LoVo (cell line): ENCODE measurements at regions not wholly inside any gene's neighbourhood (a gene's known extent, or its start where the extent isn't known, plus 50 kb on each side); places are given as distances from the start of the nearest gene placed in this dataset.
"Not testable (repeated sequence)": the region's sequence is repeated elsewhere in the genome, so short reads cannot be mapped to it uniquely, and the experiment has no call there.

ENCODE experiments used
- DNase-seq: peaks from one replicate; pipeline ENCODE4 v3.0.0-alpha.2; 2016; ENCODE audit warnings: low spot score

DNA sequence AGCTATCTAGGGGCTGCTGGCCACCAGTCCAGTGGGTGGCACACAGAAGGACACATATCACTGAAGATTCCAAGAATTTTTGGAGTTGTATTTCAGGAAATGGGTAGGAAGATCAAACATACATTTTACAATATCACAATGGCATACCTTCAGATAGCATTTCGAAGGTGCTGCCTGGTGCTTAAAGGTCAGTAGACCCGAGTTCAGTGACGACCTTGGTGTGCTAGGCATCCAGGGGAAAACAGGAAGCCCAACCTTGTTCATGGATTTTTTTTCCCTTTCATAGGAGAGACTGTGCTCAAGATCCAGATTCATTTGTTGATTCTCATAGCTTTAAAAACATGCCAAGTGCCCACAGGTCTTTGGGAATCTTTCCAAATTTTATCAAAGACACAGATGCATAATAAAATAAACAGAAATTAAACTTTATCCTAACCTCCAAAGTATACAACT lies 51.0 kb upstream of the RCBTB2 start:
- no peak for DNase-seq

GRCh38 chr13:48585456-48585840 lies 52.6 kb upstream of the RCBTB2 start:
- peak; percentile 70 for DNase-seq

DNA sequence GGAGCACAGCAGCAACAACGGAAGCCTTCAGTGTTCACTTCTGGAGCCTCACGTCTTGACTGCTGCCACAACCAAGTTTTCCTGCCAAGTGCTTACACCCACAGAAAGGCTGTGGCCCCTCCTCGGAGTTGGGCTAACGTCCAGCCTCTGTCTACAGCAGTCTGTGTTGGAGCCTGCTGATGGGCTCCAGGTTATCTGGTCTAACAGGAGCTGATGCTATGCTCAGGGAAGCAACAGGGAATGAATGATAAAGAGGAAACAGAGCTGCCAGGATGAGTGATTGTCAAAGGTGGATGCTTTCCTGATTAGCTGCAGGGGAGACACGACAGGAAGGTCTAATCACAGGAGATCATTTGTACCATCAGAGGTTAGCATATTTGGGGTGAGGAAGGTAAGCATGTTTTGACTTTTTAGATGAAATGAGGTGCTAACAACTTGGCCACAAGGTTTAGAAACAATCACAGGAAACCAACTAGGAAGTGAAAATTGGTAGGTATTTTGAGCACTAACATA lies 53.8 kb upstream of the RCBTB2 start:
- no peak for DNase-seq

DNA sequence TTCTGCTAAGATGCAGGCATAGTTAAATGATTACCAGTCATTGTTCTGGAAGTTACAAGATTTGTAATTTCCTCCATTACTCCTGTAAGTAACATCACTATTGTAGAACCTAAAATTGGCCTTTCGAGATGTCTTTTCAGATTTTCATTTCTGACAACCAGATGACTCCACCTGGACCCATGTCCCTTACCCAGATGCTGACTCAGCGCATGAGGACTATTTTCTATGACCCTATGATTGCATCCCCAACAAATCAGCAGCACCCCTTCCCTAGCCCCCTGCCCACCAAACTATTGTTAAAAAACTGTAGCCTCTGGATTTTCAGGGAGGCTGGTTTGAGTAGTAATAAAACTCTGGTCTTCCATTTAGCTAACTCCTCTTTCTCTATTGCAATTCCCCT lies 55.2 kb upstream of the RCBTB2 start:
- DNase-seq: no peak

DNA sequence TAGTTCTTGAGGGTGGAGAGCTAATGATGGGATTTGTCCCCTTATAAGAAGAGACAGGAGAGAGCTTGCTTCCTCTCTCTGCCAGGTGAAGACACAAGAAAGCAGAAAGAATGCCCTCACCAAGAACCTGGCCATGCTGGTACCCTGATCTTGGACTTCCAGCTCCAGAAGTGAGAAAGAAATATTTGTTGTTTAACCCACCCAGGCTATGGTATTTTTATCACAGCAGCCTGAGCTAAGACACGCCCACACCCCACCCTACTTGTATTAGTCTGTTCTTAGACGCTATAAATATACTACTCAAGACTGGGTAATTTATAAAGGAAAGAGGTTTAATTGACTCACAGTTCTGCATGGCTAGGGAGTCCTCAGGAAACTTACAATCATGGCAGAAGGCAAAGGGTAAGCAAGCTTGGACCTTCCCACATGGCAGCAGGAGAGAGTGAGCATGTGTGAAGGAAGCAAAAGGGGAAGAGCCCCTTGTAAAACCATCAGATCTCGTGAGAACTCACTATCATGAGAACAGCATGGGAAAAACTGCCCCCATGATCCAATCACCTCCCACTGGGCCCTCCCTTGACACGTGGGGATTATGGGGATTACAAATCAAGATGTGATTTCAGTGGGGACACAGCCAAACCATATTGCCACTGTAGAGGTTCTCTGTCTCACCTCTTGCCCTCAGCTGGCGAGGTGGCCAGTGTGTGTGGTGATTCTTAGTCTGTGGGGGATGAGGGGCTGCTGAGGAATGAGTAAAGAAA lies 57.4 kb upstream of the RCBTB2 start:
- DNase-seq: no peak

DNA sequence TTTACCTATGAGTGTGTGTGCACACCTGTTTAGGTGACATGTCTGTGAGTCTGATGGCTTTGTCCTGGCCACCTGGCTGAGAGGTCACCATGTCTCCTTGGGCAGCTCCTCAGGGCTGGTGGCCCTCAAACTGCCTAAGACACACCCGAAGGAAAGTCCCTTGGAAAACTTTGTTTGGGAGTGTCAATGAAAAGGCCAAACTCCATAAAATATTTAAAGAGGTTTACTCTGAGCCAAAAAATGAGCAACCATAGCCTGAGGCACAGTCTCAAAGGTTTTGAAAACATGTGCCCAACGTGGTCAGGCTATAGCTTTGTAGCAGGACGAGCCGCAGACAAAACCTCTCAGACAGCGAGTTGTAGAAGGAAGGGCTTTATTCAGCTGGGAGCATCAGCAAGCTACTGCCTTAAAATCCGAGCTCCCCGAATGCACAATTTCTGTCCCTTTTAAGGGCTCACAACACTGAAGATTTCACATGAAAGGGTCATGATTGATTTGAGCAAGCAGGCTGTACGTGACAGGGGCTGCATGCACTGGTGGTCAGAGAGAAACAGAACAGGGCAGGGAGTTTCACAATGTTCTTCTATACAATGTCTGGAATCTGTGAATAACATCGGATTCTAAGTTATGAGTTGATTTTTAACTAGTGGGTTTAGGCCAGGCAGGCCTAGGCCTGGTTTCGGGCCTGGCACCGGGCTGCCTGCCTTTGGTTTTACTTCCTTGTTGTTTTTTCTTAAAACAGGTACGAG lies 58.4 kb upstream of the RCBTB2 start:
- DNase-seq: not testable (repeated sequence)

DNA sequence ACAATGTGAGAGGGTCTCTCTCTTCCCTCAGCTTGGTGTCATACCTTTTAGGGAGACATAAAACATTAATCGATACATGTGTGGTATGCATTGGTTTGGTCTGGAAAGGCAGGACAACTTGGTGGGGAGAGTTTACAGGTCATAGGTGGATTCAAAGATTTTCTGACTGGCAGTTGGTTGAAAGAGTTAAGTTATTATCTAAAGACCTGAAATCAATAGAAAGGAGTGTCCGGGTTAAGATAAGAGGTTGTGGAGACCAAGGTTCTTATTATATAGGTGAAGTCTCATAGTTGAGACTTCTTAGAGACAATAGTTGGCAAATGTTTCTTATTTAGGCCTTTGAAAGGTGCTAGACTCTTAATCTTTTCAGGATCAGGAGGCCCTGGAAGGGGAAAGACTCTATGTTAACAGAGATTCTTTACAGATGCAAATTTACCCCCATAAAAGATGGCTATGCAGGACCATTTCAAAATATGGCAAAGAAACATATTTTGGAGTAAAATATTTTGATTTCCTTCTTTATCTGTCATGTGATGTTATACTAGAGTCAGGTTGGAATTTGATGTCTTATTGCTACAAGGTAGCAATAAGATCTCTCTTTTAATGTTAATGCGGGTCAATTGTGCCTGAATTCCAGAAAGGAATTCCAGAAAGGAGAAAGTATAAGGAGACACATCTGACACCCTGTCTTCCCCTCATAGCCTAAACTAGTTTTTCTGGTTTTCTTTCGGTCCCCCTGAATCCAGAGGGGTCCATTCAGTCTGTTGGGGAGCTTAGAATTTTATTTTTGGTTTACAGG lies 59.2 kb upstream of the RCBTB2 start:
- no peak for DNase-seq

GRCh38 chr13:48592688-48593049 lies 59.8 kb upstream of the RCBTB2 start:
- no peak for DNase-seq

DNA sequence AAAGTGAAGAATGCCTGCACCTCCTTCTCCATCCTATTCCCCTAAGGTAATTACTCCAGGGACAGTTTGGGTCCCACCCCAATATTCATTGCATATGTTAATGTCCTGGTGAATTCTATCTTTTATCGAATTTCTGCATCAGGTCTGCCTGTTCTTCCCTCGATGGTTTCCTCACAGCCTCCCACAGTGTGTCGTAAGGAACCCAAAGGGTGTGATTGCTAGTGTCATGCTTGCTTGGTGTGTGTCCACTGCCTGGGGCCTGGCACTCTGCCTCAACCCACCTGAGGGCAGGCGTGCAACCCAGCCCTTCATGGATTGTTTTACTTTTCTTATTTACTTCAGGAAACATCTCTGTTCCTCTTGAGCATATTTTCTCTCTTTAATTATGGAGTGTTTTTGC lies 60.2 kb upstream of the CYSLTR2 start:
- no peak for DNase-seq

DNA sequence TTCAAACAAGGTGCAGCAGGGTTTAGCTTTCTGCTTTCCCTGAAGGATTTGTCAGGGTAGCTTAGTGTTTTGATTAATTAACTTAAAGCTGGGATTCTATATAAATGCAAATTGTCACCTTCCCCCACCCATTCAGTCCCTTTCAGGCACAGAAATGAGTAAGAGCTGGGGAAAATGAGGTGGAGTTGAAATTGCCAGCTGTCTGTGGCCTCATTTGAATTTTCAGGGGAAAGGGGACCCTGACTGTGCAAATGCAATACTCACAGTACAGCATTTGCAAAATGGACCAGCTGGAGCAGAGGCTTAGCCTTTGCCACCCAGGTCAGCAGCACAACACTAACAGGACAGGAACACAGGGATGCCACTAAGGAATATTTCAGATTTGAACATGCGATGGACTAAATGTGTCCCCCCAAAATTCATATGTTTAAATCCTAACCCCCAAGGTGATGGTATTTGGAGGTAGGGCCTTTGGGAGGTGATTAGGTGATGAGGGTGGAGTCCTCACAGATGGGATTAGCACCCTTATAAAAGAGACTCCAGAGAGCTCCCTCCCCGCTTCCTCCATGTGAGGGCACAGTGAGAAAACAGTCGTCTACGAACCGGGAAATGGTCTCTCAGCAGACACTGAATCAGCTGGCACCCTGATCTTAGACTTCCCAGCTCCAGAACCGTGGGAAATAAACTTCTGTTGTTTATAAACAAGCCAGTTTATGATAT lies 59.5 kb upstream of the CYSLTR2 start:
- DNase-seq: no peak

DNA sequence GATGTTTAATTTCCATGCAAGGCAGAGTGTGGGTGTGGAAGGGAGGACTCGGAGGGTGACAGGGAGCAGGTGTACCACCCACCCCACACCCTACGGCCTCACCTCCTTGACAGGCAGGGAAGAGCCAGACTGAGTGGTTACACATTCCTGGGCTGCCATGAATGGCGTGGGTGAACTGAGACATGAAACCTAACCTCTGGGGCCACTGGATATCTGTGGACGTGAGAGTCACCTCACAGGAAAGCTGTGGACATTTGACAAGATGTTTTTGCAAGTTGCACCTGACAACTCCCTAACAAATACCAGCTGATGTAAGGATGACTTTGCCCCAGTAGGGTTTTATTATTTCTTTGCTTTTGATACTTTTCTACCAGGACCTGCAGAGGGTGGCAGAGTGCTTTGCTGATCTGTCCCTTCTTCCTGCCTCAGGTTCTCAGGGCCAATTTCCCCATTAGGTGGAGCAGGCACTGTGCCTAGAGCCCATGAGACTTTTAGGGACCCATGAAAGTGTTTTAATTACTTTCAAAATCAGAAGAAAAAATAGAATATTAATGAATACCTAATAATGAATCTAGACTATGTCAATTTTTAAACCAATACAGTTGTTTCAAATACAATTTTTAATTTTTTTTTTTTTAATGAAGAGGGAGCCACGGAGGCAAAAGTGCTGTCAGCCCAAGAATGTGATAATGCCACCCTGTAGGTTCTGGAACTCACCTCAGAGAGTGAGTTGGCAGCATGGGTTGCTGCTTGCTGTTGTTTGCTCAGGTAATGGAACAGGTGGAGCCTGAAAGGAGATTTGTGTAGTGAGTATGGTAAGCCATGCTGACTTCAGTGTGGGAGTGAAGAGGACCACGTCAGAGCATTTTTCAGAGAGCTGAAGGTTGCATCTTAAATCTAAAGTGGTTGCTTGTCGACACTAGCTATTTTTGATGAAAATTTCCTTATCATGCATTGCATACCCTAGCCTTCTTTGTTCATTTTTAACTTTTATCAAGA lies 58.0 kb upstream of the CYSLTR2 start:
- peak; percentile 61 for DNase-seq

GRCh38 chr13:48600374-48601364 lies 53.1 kb upstream of the CYSLTR2 start:
- DNase-seq: no peak

DNA sequence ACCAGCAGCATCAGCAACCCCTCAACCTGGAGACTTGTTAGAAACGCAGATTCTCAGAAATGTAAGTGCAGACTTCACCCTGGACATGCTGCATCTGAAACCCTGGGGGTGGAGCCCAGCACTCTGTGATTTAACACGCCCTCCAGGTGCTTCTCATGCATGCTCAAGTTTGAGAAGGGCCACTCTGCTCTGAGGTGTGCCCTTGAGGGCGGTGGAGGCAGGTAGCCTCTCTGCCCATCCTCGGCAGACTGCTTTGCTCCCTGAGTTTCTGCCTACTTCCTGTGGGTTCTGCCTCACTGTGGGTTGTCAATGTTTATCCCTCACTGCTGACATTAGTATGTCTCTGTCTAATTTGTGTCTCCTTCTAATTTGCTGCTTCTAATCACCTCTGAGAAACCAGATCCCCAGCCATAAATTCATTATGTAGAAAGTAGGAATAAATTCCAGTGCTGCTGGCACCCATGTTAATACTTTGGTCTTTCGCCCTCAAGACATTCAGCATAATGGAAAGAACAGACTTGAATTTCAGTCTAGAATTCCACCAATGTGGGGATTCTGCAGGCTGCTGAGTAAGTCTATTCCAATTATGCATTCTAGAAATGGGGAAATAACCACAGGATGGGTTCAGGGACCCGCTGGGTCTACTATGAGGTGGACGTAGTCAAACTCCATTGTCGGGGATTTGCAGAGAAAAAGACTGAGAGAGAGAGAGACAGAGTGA lies 51.3 kb upstream of the CYSLTR2 start:
- DNase-seq: no peak

- no peak for DNase-seq
These were observed 50.4 kb upstream of the CYSLTR2 start for GRCh38 chr13:48603375-48603774.
